ENCODE measurements at regions not wholly inside any gene's neighbourhood (a gene's known extent, or its start where the extent isn't known, plus 50 kb on each side); places are given as distances from the start of the nearest gene placed in this dataset.

DNA sequence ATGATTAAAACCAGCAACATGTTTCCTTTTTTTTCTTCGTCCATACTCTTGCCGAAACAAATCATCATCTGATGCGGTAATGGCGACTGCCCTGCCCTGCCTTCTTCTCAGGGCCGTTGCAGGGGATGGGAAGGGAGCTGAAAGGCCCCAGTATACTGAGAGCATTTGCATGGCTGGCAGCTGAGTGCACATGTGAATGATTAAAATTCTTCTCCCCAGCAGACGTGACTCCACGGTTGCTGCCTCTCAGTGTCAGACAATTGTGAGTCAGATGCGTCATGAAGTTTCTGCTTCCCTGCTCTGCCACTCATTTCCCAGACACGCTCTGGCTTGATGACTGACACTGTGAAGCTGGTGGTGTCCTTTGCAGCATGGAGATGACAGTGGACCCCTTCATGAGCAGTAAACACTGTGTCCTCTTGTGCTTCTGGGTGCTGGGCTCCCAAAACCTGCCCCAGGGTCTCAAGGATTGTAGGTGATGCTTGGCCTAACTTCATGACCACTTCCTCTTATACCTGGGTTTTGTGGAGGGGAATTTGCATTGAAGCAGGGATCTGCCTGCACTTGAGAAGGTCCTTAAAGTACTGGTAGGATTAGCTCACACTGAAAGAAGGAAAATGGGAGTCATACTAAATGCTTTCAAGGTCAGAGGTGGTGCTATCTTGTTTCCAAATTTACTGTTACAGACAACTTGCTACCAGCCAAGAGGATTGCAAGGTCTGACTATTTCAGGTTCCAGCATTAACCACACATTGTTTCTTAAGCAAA lies 222.5 kb upstream of the COPS8 start:
- no peaks in the 10 kb centered on the region for H3K36me3 Mint-ChIP-seq (ENCODE audit: low read depth)
- no peaks in the 10 kb centered on the region for H3K4me1 Mint-ChIP-seq (ENCODE audit: low read depth)
- no peak overlapping the region for H3K4me3 Mint-ChIP-seq
- peaks cover 6% of the 10 kb centered on the region for H3K9me3 Mint-ChIP-seq
- H3K27me3 Mint-ChIP-seq (ENCODE audit: low read depth): no peaks in the 10 kb centered on the region
- no peak overlapping the region for H3K27ac Mint-ChIP-seq

DNA sequence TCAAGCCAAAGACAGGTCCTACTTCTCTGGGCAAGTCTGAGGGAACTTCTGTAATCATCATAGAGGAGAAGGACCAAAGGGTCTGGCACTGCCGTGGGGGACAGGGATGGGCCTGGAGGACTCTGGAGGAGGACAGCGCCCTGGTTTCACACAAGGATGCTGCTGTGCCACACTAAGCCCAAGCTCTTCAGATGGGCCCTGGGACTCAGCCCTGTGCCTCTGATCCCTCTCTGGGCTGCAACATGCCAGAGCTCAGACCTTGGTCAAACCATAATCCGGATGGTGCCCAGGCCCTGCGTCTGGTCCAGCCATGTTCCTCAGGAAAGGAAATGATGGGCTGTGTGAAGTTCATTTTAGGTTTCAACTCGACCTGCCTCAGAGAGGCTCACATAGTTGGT lies 222.0 kb upstream of the COPS8 start:
- Mint-ChIP-seq H3K4me3 (no peak overlapping the region), H3K9me3 (peaks cover 6% of the 10 kb centered on the region), H3K4me1 (ENCODE audit: low read depth) (no peaks in the 10 kb centered on the region), H3K27me3 (ENCODE audit: low read depth) (no peaks in the 10 kb centered on the region), H3K36me3 (ENCODE audit: low read depth) (no peaks in the 10 kb centered on the region), H3K27ac (no peak overlapping the region)

DNA sequence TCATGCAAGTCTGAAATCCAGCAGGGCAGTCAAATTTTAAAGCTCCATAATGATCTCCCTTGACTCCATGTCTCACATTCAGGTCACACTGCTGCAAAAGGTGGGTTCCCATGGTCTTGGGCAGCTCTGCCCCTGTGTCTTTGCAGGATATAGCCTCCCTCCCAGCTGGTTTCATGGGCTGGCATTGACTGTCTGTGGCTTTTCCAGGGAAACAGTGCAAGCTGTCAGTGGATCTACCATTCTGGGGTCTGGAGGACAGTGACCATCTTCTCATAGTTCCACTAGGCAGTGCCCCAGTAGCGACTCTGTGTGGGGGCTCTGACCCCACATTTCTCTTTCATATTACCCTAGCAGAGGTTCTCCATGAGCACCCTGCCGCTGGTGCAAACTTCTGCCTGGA lies 220.6 kb upstream of the COPS8 start:
- Mint-ChIP-seq H3K27ac (no peak overlapping the region), H3K9me3 (peaks cover 6% of the 10 kb centered on the region), H3K27me3 (ENCODE audit: low read depth) (no peaks in the 10 kb centered on the region), H3K4me1 (ENCODE audit: low read depth) (no peaks in the 10 kb centered on the region), H3K4me3 (no peak overlapping the region), H3K36me3 (ENCODE audit: low read depth) (no peaks in the 10 kb centered on the region)

DNA sequence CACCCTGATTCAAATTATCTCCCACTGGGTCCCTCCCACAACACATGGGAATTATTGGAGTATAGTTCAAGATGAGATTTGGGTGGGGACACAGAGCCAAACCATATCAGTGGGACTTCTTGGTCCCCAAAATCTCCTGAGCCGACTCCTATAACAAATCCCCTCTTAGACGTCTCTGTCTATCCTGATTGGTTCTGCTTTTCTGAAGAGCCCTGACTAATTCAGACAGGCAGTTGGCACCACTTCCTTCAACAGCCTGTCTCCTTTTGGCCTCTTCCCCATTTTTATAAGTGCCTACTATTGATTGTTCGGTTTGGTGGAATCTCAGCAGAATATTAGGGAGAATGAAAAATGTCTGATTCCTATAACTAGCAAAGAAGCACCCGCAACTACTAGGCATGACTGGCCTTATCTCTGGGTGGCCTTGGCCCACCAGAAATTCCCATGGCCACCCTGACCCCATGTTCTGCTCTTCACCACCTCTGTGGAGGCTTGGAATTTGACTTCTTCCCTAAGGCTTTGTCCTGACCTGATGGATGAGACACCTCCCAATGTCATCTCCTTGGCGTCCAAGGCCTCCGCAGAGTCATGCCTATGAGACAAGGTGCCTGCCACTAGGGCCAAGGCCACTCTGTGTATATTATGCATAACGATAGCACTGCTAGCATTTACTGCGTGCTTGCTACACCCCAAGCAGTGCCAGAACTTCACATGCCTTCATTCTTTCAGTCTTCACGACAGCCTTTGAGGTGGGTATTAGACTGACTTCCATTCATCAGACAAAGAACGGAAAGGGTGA lies 218.9 kb upstream of the COPS8 start:
- Mint-ChIP-seq H3K27me3 (ENCODE audit: low read depth) (no peaks in the 10 kb centered on the region), H3K27ac (no peak overlapping the region), H3K4me3 (no peak overlapping the region), H3K9me3 (peaks cover 6% of the 10 kb centered on the region), H3K36me3 (ENCODE audit: low read depth) (no peaks in the 10 kb centered on the region), H3K4me1 (ENCODE audit: low read depth) (peaks cover 3% of the 10 kb centered on the region)

DNA sequence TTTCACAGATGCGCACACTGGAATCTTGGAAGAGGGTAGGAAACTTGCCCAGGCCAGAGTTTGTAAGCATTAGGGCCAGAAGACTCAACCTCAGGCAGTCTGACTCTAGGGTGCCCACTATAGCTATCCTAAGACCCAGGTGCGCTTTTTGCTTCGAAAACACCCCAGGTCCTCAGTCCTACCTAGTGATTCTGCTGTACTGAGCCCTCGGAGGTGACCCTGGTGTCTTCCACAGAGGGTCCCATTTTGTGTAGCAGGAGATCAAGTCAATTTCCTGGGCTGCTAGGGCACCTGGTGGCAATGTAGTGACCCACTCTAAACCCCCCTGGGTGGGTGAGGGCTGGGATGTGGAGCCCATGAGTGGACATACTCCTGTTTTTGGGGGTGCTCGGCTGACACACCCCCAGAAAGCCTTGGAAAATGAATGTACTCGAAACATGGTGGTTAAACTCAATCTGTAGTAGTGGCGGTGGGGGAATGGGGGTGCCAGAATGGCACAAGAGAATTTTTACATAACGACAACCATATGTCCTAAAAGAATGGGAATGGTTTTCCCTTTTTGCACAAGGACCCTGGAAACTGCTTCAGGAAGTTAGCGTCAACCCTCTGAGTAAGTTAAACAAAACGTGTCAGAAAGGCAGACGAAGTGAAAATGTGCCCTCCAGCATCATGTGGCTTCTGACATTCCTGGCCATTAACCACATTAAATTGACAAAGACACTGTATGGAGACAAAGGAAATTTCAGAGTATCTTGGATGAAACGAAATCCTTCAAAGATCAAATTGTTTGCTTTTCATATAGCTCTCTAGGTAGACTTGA lies 218.0 kb upstream of the COPS8 start:
- Mint-ChIP-seq H3K4me1 (ENCODE audit: low read depth) (peaks cover 4% of the 10 kb centered on the region), H3K27me3 (ENCODE audit: low read depth) (no peaks in the 10 kb centered on the region), H3K27ac (no peak overlapping the region), H3K9me3 (peaks cover 6% of the 10 kb centered on the region), H3K4me3 (no peak overlapping the region), H3K36me3 (ENCODE audit: low read depth) (no peaks in the 10 kb centered on the region)

DNA sequence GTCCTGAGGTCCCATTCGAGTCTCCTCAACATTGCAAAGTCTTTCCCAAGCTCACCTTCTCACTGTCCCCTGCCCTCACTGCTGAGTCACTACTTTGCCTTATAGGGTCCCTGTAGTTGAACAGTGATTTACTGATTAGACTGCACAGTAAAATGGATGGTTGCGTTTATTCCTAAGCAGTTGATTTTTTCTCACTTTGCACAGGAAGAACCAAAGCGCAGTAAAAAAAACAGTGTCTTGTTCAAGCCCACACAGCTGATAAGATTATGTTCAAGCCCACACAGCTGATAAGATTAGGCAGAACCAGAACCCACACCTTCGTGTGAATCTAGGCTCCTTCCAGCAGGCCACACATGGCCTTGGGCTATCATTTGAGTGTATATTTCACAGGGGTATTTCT lies 215.3 kb upstream of the COPS8 start:
- Mint-ChIP-seq H3K27ac (no peak overlapping the region), H3K4me1 (ENCODE audit: low read depth) (peaks cover 4% of the 10 kb centered on the region), H3K4me3 (no peak overlapping the region)

DNA sequence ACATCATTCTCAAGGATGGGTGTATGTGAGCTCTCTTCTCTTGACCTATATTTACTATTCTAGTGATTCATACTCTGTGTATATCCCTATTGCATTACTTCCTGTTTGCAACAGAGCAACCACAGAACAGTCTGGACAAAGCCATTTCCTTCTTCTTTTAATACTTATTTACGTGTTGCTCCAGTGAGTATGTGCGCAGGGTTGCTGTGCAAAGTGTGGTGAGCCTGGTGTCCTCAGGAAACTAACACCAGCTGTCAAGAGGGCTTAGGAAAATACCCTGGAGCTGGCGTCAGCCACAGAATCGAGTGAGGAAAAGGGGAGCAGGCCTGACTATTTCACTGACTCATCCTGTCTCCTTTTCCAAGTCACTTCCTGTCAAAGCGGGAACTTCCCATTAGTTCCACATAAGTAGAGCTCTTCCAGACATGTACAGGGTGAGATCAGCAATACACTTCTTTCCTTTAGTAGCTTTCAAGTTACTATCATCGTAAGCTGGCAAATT lies 214.1 kb upstream of the COPS8 start:
- H3K27me3 Mint-ChIP-seq (ENCODE audit: low read depth): peaks cover 9% of the 10 kb centered on the region
- H3K9me3 Mint-ChIP-seq: no peaks in the 10 kb centered on the region
- H3K27ac Mint-ChIP-seq: no peak overlapping the region
- H3K4me3 Mint-ChIP-seq: no peak overlapping the region
- H3K36me3 Mint-ChIP-seq (ENCODE audit: low read depth): no peaks in the 10 kb centered on the region
- H3K4me1 Mint-ChIP-seq (ENCODE audit: low read depth): peaks cover 4% of the 10 kb centered on the region

More for the DNA sequence above, 215.3 kb upstream of the COPS8 start:
- Mint-ChIP-seq H3K27me3 (ENCODE audit: low read depth) (peaks cover 6% of the 10 kb centered on the region), H3K36me3 (ENCODE audit: low read depth) (no peaks in the 10 kb centered on the region), H3K9me3 (peaks cover under 1% of the 10 kb centered on the region)

DNA sequence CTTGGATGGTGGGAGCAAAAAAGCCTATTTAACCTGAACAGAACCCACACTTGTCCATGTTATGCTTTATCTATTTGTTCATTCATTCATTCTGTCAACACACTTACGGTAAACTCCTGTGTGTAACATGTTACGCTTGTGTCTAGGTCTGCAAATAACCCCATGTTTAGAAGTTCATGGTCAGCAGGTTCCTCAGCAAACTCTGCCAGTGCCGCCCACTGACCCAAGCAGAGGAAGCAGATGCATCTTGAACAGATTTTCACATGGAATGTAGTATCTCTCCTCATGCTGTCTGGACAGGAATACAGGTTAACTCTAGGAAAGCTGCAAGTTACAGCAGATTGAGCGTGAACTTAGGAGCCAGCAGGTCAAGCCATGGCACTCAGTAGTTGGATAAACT lies 213.7 kb upstream of the COPS8 start:
- no peak overlapping the region for H3K27ac Mint-ChIP-seq
- H3K4me1 Mint-ChIP-seq (ENCODE audit: low read depth): peaks cover 4% of the 10 kb centered on the region
- H3K9me3 Mint-ChIP-seq: no peaks in the 10 kb centered on the region

DNA sequence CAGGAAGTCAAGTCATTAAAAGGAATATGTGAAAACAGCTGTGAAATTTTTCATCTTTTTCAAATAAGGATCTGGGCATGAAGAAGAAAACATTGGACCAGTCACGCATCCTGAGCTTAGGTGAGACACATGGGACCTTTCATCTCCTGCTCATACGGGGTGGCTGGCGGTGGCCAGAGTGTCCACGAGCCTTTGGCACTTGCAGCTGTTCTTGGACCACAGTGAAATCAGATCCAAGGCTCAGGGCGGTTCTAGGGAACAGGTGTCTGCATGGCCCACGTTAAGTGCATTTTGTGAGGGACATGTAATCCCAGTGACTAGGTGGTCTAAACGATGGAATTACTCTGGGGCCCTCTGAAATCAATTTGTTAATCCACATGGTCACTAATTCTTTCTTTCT lies 212.7 kb upstream of the COPS8 start:
- peaks cover 15% of the 10 kb centered on the region for H3K27me3 Mint-ChIP-seq (ENCODE audit: low read depth)
- peaks cover 4% of the 10 kb centered on the region for H3K4me1 Mint-ChIP-seq (ENCODE audit: low read depth)
- H3K36me3 Mint-ChIP-seq (ENCODE audit: low read depth): no peaks in the 10 kb centered on the region
- H3K27ac Mint-ChIP-seq: no peak overlapping the region
- H3K9me3 Mint-ChIP-seq: no peaks in the 10 kb centered on the region
- H3K4me3 Mint-ChIP-seq: no peak overlapping the region

More for the DNA sequence above, 213.7 kb upstream of the COPS8 start:
- no peaks in the 10 kb centered on the region for H3K36me3 Mint-ChIP-seq (ENCODE audit: low read depth)
- peaks cover 10% of the 10 kb centered on the region for H3K27me3 Mint-ChIP-seq (ENCODE audit: low read depth)
- no peak overlapping the region for H3K4me3 Mint-ChIP-seq

DNA sequence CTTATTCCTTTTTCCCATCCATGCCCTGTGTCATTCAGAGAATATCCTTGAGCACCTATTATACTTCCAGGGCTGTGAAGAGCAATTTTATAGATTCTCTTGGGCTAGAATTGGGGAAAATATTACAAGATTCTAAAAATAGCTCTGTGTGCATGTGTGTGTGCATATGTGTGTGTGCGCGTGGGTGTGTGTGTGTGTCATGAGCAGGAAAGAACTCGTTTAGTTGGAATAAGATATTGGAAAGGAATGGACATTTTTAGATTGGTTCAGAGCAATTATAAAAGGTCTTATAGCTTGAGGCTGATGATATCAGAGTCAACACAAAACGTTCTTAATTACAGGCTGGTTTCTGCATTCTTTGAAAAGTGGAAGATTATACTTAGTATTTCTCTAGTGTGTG lies 212.1 kb upstream of the COPS8 start:
- no peak overlapping the region for H3K4me3 Mint-ChIP-seq
- peaks cover 15% of the 10 kb centered on the region for H3K27me3 Mint-ChIP-seq (ENCODE audit: low read depth)
- no peaks in the 10 kb centered on the region for H3K9me3 Mint-ChIP-seq
- H3K4me1 Mint-ChIP-seq (ENCODE audit: low read depth): peaks cover 4% of the 10 kb centered on the region
- H3K27ac Mint-ChIP-seq: no peak overlapping the region
- H3K36me3 Mint-ChIP-seq (ENCODE audit: low read depth): no peaks in the 10 kb centered on the region

DNA sequence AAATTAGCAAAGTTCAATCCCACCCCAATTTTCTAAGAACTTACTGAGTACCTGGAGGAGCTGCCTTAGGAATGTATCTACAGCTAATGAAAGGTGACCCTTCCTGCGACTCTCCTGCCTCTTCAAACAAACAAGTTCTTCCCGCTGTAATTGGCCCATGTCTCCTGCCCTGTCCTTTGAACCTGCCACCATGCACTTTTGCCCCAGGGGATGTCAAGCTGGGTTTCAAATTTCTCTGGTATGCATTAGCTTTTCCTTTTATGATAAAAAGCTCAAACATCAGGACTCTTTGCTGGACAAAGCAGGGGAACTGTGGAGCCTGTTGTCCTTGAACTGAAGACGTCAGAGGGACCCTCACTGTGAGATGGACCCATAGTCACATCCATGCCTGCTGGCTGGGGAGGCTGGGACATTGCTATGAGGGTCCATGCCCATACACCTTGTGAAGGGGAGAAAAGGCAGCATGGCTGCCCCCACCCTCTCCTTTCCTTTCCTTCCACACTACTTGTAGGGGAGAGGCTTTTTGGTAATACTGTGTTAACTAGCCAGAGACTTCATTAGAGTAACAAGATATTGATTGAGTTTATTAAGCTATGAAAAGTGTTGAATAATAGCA lies 210.7 kb upstream of the COPS8 start:
- H3K4me3 Mint-ChIP-seq: no peak overlapping the region
- H3K9me3 Mint-ChIP-seq: no peaks in the 10 kb centered on the region
- H3K4me1 Mint-ChIP-seq (ENCODE audit: low read depth): peaks cover 4% of the 10 kb centered on the region
- no peaks in the 10 kb centered on the region for H3K36me3 Mint-ChIP-seq (ENCODE audit: low read depth)
- H3K27me3 Mint-ChIP-seq (ENCODE audit: low read depth): peaks cover 15% of the 10 kb centered on the region
- H3K27ac Mint-ChIP-seq: no peak overlapping the region

DNA sequence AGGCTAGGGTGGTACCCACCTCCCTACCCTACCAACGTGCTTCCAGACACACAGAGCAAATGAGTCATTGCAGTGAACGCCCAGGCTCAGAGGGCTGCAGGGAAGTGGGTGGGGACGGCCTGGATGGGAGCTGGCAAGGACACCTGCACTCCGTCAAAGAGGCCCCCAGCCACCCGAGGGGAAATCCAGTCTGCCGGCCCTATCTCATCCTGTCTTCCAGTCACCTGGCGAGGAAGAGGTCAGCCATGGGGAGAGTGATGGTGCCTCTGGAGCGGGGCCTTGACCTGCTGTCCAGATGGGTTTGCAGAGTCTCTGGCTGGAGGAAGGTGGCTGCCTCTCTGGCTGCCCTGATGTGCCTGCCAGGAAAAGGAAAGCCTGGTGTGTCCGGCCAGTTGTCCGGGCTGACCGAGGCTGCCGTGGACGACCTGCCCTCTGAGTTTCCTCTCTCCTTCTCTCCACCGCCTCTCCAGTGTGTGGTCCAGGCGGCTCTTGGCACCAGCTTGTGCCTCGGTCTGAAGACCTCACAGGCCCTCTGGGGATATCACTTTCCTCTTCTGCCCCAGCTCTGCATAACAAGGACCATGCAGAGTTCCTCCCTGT lies 209.7 kb upstream of the COPS8 start:
- H3K4me1 Mint-ChIP-seq (ENCODE audit: low read depth): peaks cover 4% of the 10 kb centered on the region
- no peaks in the 10 kb centered on the region for H3K9me3 Mint-ChIP-seq
- no peaks in the 10 kb centered on the region for H3K36me3 Mint-ChIP-seq (ENCODE audit: low read depth)
- peaks cover 15% of the 10 kb centered on the region for H3K27me3 Mint-ChIP-seq (ENCODE audit: low read depth)
- H3K27ac Mint-ChIP-seq: no peak overlapping the region
- H3K4me3 Mint-ChIP-seq: no peak overlapping the region

DNA sequence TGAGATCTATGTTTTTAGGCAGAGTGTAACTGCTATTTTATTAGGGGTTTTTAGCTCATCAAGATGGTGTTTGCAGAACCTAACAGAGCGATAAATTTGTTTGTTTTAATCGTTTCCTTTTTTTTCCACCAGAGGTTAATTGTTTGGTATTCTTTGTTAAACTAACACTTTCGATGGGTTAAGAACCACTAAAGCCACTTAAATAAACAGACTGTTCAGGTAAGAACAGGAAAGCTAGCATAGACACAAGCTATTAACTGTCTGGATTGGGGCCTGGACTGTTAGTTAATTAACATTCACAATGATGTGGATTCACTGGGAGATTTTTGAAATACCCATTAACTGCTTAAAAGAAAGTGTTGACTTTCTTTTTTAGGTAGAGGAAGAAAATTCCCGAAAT lies 209.0 kb upstream of the COPS8 start:
- peaks cover 15% of the 10 kb centered on the region for H3K27me3 Mint-ChIP-seq (ENCODE audit: low read depth)
- H3K27ac Mint-ChIP-seq: no peak overlapping the region
- no peaks in the 10 kb centered on the region for H3K9me3 Mint-ChIP-seq
- H3K4me3 Mint-ChIP-seq: no peak overlapping the region
- H3K36me3 Mint-ChIP-seq (ENCODE audit: low read depth): no peaks in the 10 kb centered on the region
- H3K4me1 Mint-ChIP-seq (ENCODE audit: low read depth): peaks cover 2% of the 10 kb centered on the region

DNA sequence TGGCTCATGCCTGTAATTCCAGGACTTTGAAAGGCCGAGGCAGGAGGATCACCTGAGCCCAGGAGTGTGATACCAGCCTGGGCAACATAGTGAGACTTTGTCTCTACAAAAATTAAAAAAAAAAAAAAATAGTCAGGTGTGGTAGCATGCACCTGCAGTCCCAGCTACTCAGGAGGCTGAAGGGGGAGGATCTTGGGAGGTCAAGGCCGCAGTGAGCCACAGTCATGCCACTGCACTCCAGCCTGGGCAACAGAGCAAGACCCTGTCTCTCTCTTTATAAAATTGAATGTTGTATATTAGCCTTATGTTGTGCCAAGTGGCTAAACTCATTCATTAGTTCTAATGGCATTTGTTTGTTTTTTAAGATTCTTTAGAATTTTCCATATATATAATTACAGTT lies 207.7 kb upstream of the COPS8 start:
- H3K27me3 Mint-ChIP-seq (ENCODE audit: low read depth): peaks cover 21% of the 10 kb centered on the region
- H3K36me3 Mint-ChIP-seq (ENCODE audit: low read depth): no peaks in the 10 kb centered on the region
- no peaks in the 10 kb centered on the region for H3K4me1 Mint-ChIP-seq (ENCODE audit: low read depth)
- H3K9me3 Mint-ChIP-seq: no peaks in the 10 kb centered on the region
- no peak overlapping the region for H3K27ac Mint-ChIP-seq
- H3K4me3 Mint-ChIP-seq: no peak overlapping the region

Measured in T-helper 1 cell treated with Interleukin-12 subunit alpha and Interleukin-12 subunit beta and Interleukin-4 antibody, amounts not matched to agents 30 μg/mL and 1 μg/mL, for 36 hours (primary cell).